Fibroblast of skin of left biceps (primary cell): ENCODE measurements at regions not wholly inside any gene's neighbourhood (a gene's known extent, or its start where the extent isn't known, plus 50 kb on each side); places are given as distances from the start of the nearest gene placed in this dataset.
A peak's percentile ranks its signal among the peaks of the same experiment; 100 is the strongest.

ENCODE experiments used
- DNase-seq, 2 experiments: peaks; one replicate each; pipeline ENCODE4 v3.0.0-alpha.2; 2013; ENCODE audit warnings: low read depth in 2 of 2

GRCh38 chr7:24475166-24475961, 97.9 kb upstream of the PALS2 start:
- DNase-seq = no peak

DNA sequence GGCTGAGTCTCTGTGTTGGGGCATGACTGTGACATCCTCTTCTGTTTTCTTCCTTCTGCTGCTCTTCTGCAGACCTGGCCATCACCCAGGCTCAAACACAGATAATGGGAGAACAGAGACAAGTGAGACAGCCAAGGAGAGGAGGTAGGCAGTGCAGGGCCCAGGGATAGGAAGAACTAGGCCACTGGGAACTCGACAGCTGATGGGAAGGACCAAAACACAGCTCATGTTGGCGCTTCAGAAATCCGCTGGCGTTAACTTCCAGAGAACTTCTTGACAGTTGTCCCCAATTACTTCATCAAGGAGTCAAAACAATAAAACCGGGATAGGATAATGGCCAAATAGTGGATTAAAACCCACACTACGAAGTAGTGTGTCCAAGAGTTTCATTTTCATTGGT, 97.0 kb upstream of the PALS2 start:
- no peak for DNase-seq

DNA sequence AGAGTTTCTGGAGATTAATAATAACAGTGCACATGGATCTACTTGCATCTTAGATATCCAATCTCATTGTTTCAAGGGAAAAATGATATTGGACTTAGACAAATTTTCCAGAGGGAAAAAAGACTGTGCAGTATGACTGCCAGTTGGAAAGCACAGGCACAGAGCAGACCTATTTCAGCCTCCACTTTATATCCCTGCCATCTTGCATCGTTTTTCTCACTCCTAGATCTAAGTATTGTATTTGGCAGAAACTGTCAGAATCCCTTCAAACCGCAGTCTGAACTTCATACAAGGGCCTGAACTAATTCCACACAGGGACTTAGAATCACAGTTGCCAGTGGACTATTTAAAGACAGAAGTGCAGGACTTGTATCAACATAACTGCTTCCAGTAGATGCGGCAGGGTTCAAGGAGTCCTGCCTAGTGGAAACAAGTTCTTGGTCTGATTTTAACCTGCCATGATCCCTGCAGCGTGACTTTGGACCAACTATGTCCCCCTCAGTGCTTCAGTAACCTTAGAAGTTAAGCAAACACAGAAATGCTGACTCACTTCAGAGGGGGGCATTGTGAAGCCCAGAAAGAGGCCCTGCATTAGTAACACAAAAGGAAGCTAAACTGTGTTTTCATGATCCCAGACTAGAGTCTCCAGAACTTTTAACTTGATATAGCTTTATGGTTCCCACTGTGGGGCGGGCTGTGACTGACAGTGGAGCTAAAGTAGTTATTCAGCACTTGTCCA, 95.7 kb upstream of the PALS2 start:
- DNase-seq = peak; percentile 36 to 50

DNA sequence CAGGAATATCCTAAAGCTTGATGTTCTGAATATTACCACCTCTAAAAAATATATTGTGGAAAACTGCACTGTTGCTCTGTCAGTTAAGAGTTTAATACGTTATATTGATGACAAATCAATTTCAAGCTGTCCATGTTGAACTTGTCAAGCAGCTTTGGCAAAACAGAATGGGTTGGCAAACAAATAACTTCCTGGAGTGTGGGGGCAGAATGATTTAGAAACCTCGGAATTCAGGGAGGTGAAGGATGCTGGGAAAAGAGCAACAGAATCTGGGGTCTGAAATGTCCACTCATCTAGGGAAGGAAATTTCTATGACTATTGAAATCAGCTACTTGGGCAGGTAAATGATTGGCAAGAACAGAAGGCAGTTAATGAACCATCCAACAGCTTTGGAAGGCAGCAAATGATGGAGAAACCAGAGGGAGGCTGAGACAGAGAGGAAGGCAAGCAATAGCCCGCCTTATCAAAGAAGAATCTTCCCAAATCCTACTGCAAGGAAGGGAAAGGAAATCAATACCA, 95.1 kb upstream of the PALS2 start:
- DNase-seq = no peak

- no peak for DNase-seq
These were observed 92.8 kb upstream of the PALS2 start for GRCh38 chr7:24480501-24480900.

- no peak for DNase-seq
These were observed 89.4 kb upstream of the PALS2 start for GRCh38 chr7:24483804-24484203.

GRCh38 chr7:24492576-24492975, 80.7 kb upstream of the PALS2 start:
- no peak for DNase-seq

DNA sequence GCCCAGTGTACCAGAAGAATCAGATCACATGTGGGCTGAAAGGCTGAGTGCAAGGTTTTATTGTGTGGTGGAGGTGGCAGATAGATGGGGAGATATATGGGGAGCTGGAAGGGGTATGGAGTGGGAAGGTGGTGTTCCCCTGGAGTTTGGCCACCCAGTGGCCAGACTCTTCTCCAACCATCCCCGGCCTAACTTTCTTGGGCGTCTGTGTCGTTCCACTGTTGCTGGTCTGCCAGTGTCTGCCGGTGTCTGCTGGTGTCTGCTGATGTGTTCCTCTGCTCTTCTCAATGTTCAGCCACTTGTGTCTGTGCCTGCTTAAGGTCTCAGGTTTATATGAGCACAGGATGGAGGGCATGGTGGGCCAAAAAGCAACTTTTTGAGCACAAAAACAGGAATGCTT, 78.4 kb upstream of the PALS2 start:
- DNase-seq = no peak

DNA sequence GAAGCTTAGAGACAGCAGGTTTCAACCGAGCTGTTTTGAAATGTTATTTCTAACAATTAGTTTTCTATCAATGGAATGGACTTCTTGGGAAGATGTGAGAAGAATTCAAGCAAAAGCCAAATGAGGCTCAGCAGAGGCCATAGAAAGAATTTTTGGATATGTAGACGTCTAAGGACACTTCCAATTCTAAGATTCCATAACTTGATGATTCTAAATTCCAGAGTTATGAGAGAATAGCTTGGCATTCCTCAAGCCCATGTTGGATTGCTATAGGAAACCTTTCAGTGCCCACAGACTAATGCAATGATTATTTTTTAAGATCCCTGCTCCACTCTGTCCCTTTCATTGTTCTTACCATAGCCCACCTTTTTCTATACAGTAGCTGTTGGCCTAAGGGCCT, 77.2 kb upstream of the PALS2 start:
- DNase-seq = no peak

- DNase-seq = no peak
These were observed 74.8 kb upstream of the PALS2 start for GRCh38 chr7:24498439-24498838.

- DNase-seq = no peak
These were observed 73.4 kb upstream of the PALS2 start for GRCh38 chr7:24499871-24500270.

DNA sequence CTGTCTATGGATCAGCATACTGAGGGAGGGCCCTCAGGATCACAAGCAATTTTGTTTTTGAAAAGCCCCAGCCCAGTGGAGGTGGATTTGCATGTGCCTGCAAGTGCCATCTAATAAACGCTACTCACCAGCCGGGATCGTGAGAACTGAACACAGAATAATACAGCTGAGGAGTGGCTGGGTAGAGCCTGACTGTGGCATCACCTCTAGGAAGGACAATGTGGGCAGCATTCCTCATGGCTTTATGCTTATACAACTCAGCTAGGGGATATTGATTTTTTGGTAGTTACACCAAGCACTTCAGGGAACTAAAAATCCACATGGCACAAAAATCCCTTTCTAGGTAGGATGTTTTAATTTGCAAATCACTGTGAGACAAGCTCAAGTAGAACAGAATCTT, 72.7 kb upstream of the PALS2 start:
- no peak for DNase-seq

- DNase-seq = no peak
These were observed 72.2 kb upstream of the PALS2 start for GRCh38 chr7:24501009-24501408.

- no peak for DNase-seq
These were observed 71.7 kb upstream of the PALS2 start for GRCh38 chr7:24501443-24502134.

GRCh38 chr7:24502135-24502488, 71.1 kb upstream of the PALS2 start:
- DNase-seq = no peak

DNA sequence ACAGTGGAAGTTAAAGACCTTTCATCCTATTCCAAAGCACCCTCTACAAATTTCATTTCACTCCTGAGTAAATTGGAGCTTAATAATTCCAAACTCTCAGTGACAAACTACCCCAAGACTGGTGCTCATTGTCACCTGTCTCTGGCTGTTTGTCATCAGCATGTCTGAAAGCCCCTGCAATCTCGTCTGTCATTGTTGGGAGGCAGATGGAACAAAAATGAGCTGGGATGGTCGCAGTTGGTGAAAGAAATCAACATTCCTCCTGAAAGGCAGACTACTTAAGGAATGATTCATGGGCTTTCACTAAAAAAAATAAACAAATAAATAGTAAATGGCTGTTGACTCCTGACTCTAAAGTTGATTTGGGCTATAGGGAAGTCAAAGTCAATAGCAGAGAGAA, 69.7 kb upstream of the PALS2 start:
- DNase-seq = no peak

DNA sequence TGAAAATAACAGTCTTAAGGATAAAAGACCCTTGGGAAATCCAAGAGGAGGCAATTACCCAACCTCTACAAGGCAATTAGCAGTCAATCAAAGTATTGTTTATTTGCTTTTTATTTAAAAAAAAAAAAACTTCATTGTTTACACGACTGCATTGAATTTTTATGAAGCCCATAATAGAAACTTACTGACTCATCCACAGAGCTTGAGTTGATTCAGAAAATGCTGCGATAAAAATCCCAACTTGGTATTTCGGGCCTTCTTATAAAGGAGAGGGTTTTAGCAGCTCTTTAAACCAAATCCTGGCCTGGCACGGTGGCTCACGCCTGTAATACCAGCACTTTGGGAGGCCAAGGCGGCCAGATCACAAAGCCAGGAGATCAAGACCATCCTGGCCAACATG, 69.2 kb upstream of the PALS2 start:
- no peak for DNase-seq

DNA sequence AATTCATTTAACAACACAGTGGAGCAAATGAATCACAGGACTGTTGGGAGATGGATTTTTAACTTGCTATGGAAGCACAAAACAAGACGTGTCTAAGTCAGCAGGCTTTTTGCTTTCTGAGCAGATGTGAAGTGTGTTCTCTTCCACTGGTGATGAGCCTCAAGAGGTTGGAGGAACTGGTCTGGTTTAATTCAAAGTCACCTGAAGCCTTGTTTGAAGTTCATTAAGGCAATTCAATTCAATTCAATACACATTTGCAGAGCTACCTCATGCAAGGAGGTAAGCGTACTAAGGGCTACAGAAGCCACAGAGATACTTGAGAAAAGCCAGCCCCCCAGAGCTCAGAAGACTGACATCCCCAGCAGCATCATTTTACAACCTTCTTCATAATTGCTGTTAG, 68.4 kb upstream of the PALS2 start:
- no peak for DNase-seq

GRCh38 chr7:24505968-24506367, 67.3 kb upstream of the PALS2 start:
- no peak for DNase-seq

DNA sequence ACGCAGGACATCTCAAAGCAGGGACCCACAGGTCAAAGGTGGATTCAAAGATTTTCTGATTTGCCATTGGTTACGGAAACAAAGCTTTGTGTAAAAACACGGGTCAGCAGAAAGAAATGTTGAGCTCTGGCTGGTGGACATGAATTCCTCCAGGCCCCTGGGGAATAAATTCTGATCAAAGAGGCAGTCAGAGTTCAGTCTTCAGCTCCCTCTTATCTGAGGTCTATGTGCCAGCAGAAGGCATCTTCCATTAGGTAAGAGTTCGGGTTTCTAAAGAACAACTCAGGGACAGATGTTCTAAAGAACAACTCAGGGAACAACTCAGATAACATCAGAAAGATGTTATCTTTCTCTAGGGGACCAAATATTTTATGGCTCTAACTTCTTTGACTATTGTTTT, 64.9 kb upstream of the PALS2 start:
- DNase-seq = no peak

- DNase-seq = no peak
These were observed 62.5 kb upstream of the PALS2 start for GRCh38 chr7:24510759-24511158.

DNA sequence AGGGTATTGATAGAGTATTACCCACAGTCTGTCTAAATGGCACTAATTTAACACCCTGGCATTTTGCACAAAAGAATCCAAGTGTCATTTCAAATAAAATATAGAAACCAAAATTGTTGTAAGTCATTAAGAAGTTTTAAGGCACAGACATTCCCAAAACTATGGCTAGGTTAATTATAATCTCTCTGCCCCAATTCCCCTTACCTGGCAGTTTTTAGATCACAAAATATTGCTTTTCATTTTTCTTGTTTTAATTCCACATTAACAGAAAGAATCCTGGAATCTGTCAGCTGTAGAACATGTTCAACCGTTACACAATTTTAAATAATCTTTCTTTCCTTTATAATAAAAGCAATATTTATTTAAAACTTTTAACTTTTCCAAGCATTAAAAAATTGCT, 56.1 kb upstream of the PALS2 start:
- no peak for DNase-seq
